Breast epithelium (tissue), 4 donors: ENCODE measurements at regions not wholly inside any gene's neighbourhood (a gene's known extent, or its start where the extent isn't known, plus 50 kb on each side); places are given as distances from the start of the nearest gene placed in this dataset.

Experiments used
- DNase-seq, 2 donors: peaks; one replicate each; pipeline ENCODE4 v3.0.0-alpha.2; 2019; ENCODE audit warnings: low spot score in 2 of 2
- H3K27ac ChIP-seq, 2 donors: fragments of 200-600 bp; sonication (generic) in 1 of 2; one replicate each; pipeline ENCODE4 v1.5.1; 2016 to 2019; ENCODE audit warnings: mild to moderate bottlenecking in 1 of 2
- H3K27me3 ChIP-seq, 2 donors: fragments of 200-600 bp; sonication (generic) in 1 of 2; one replicate each; pipeline versions ENCODE4 v1.5.1 to v1.6.0; 2017 to 2019; ENCODE audit warnings: control low read depth in 1 of 2, mild to moderate bottlenecking in 1 of 2
- H3K36me3 ChIP-seq: fragments of 200-600 bp; one replicate; pipeline ENCODE4 v1.5.1; 2019
- H3K4me1 ChIP-seq, 2 donors: fragments of 200-600 bp; sonication (generic); one replicate each; pipeline ENCODE4 v1.5.1; 2016 to 2019; ENCODE audit warnings: control low read depth in 1 of 2
- H3K4me3 ChIP-seq, 3 donors: fragments of 200-600 bp; sonication (generic); 1 replicate in 2 of 3; 2 replicates in 1 of 3; pipeline ENCODE4 v1.5.1; 2016 to 2019; ENCODE audit warnings: mild to moderate bottlenecking in 3 of 3, moderate library complexity in 2 of 3
- H3K9me3 ChIP-seq, 2 donors: fragments of 200-600 bp; sonication (generic) in 1 of 2; one replicate each; pipeline ENCODE4 v1.5.1; 2016 to 2019; ENCODE audit warnings: control low read depth in 1 of 2
- CTCF ChIP-seq, 3 donors: fragments of 450-650 bp; IDR thresholded peaks; one replicate each; pipeline ENCODE4 v1.5.1; 2016 to 2017; ENCODE audit warnings: antibody characterized with exemption in 3 of 3, mild to moderate bottlenecking in 3 of 3, moderate library complexity in 3 of 3
- POLR2A ChIP-seq: fragments of 450-650 bp; IDR thresholded peaks from one replicate; pipeline ENCODE4 v1.6.1; 2016; ENCODE audit warnings: antibody characterized with exemption, mild to moderate bottlenecking, moderate library complexity
- POLR2AphosphoS5 ChIP-seq, 3 donors: sonication (generic); formaldehyde crosslinking; IDR thresholded peaks; one replicate each; pipeline ENCODE4 v1.6.1; 2017; ENCODE audit warnings: antibody characterized with exemption in 3 of 3
- intact Hi-C: fragments of 100-400 bp; cut with DNase I; formaldehyde crosslinking; loops from one replicate; pipeline ENCODE4 v1.15.1; 2023; ENCODE audit warnings: low total_unique reads

GRCh38 chr14:93870377-93870776, 56.8 kb upstream of the FAM181A start:
- DNase-seq: no peak
- intact Hi-C loops: no loop called here
- H3K27ac ChIP-seq: no peak overlapping the region
- TF ChIP-seq POLR2A (no peak), CTCF (IDR thresholded peaks at IDR 0.05) (no peak), POLR2AphosphoS5 (IDR thresholded peaks at IDR 0.05) (no peak)
- no peaks in the 10 kb centered on the region for H3K36me3 ChIP-seq
- H3K4me1 ChIP-seq: no peaks in the 10 kb centered on the region
- H3K27me3 ChIP-seq: no peaks in the 10 kb centered on the region
- no peak overlapping the region for H3K4me3 ChIP-seq
- no peaks in the 10 kb centered on the region for H3K9me3 ChIP-seq

- intact Hi-C loops: no loop called here
- H3K4me3 ChIP-seq: no peak overlapping the region
- H3K36me3 ChIP-seq: no peaks in the 10 kb centered on the region
- no peak overlapping the region for H3K27ac ChIP-seq
- DNase-seq: no peak
- H3K9me3 ChIP-seq: no peaks in the 10 kb centered on the region
- no peaks in the 10 kb centered on the region for H3K27me3 ChIP-seq
- TF ChIP-seq CTCF (IDR thresholded peaks at IDR 0.05) (no peak), POLR2AphosphoS5 (IDR thresholded peaks at IDR 0.05) (no peak), POLR2A (no peak)
- no peaks in the 10 kb centered on the region for H3K4me1 ChIP-seq
These were observed 57.7 kb upstream of the FAM181A start for GRCh38 chr14:93869427-93869826.

- no peak for TF ChIP-seq POLR2A
- no peak for TF ChIP-seq POLR2AphosphoS5 (IDR thresholded peaks at IDR 0.05)
- TF ChIP-seq CTCF (IDR thresholded peaks at IDR 0.05): no peak
- H3K4me1 ChIP-seq: no peaks in the 10 kb centered on the region
- no peak overlapping the region for H3K4me3 ChIP-seq
- H3K27ac ChIP-seq: no peak overlapping the region
- DNase-seq: no peak
- no peaks in the 10 kb centered on the region for H3K36me3 ChIP-seq
- H3K9me3 ChIP-seq: no peaks in the 10 kb centered on the region
- no peaks in the 10 kb centered on the region for H3K27me3 ChIP-seq
- intact Hi-C loops: no loop called here
These were observed 59.0 kb upstream of the FAM181A start for GRCh38 chr14:93868165-93868564.

GRCh38 chr14:93862265-93862664, 64.9 kb upstream of the FAM181A start:
- intact Hi-C loops: no loop called here
- Histone ChIP-seq H3K27ac (no peak overlapping the region), H3K4me1 (no peaks in the 10 kb centered on the region), H3K9me3 (no peaks in the 10 kb centered on the region), H3K4me3 (no peak overlapping the region), H3K36me3 (no peaks in the 10 kb centered on the region), H3K27me3 (no peaks in the 10 kb centered on the region)
- TF ChIP-seq CTCF (IDR thresholded peaks at IDR 0.05) (no peak), POLR2AphosphoS5 (IDR thresholded peaks at IDR 0.05) (no peak), POLR2A (no peak)
- DNase-seq: no peak

- intact Hi-C loops: no loop called here
- Histone ChIP-seq H3K9me3 (no peaks in the 10 kb centered on the region), H3K27ac (no peak overlapping the region), H3K4me3 (no peak overlapping the region), H3K36me3 (no peaks in the 10 kb centered on the region), H3K4me1 (no peaks in the 10 kb centered on the region), H3K27me3 (no peaks in the 10 kb centered on the region)
- TF ChIP-seq CTCF (IDR thresholded peaks at IDR 0.05) (no peak), POLR2AphosphoS5 (IDR thresholded peaks at IDR 0.05) (no peak), POLR2A (no peak)
- no peak for DNase-seq
These were observed 65.3 kb upstream of the FAM181A start for GRCh38 chr14:93861836-93862235.
